Esophagus squamous epithelium (tissue), 5 donors: ENCODE measurements at regions not wholly inside any gene's neighbourhood (a gene's known extent, or its start where the extent isn't known, plus 50 kb on each side); places are given as distances from the start of the nearest gene placed in this dataset.

ENCODE experiments used
- DNase-seq: peaks from one replicate; lab custom pipeline; 2025; lab: John Stamatoyannopoulos, UW
- H3K27ac ChIP-seq, 4 donors: fragments of 200-600 bp; sonication (generic); one replicate each; pipeline ENCODE4 v1.5.1; 2016 to 2019; ENCODE audit warnings: mild to moderate bottlenecking in 1 of 4
- H3K27me3 ChIP-seq, 4 donors: fragments of 200-600 bp; sonication (generic); 1 replicate in 3 of 4; 2 replicates in 1 of 4; pipeline versions ENCODE4 v1.5.1 to v1.6.0; 2017 to 2021; ENCODE audit warnings: antibody characterized with exemption in 1 of 4
- H3K36me3 ChIP-seq, 3 donors: fragments of 200-600 bp; sonication (generic); one replicate each; pipeline ENCODE4 v1.5.1; 2016 to 2019
- H3K4me1 ChIP-seq, 3 donors: fragments of 200-600 bp; sonication (generic); one replicate each; pipeline ENCODE4 v1.5.1; 2017 to 2019
- H3K4me3 ChIP-seq, 4 donors: fragments of 200-600 bp; sonication (generic); 1 replicate in 3 of 4; 2 replicates in 1 of 4; pipeline ENCODE4 v1.5.1; 2016 to 2019; ENCODE audit warnings: mild to moderate bottlenecking in 2 of 4, moderate library complexity in 1 of 4
- H3K9me3 ChIP-seq, 3 donors: fragments of 200-600 bp; sonication (generic); one replicate each; pipeline ENCODE4 v1.5.1; 2016 to 2019
- CTCF ChIP-seq, 6 experiments: fragments of 450-650 bp in 4 of 6; fragments of 200-600 bp in 2 of 6; sonication (generic) in 2 of 6; IDR thresholded peaks; one replicate each; pipeline ENCODE4 v1.5.1; 2016 to 2019; ENCODE audit warnings: antibody characterized with exemption in 6 of 6, mild to moderate bottlenecking in 4 of 6, moderate library complexity in 4 of 6
- POLR2A ChIP-seq, 4 donors: fragments of 450-650 bp; IDR thresholded peaks; one replicate each; pipeline ENCODE4 v1.6.1; 2017; ENCODE audit warnings: antibody characterized with exemption in 4 of 4, mild to moderate bottlenecking in 4 of 4, moderate library complexity in 3 of 4
- WGBS, 2 donors: methylation state at CpG; one replicate each; pipeline ENCODE4 v1.1.5; 2018; 5-methylcytosine and 5-hydroxymethylcytosine counted together
- intact Hi-C: fragments of 100-400 bp; cut with DNase I; formaldehyde crosslinking; loops from one replicate; pipeline ENCODE4 v1.15.0; 2022
- donor health status: DM: yes; HTN: yes; CAD: no.

- Histone ChIP-seq H3K36me3 (no peaks in the 10 kb centered on the region), H3K27me3 (no peaks in the 10 kb centered on the region), H3K9me3 (no peaks in the 10 kb centered on the region), H3K27ac (no peak overlapping the region), H3K4me1 (no peaks in the 10 kb centered on the region), H3K4me3 (no peak overlapping the region)
- TF ChIP-seq POLR2A (IDR thresholded peaks at IDR 0.05) (no peak), CTCF (IDR thresholded peaks at IDR 0.05) (no peak)
- DNase-seq = no peak
- 62 to 69% methylated on average over 2 of the region's 2 CpGs for WGBS, 2 donors
- intact Hi-C loops = no loop called here
These were observed 97.2 kb downstream of the HDGFL1 start for GRCh38 chr6:22666586-22666985.

DNA sequence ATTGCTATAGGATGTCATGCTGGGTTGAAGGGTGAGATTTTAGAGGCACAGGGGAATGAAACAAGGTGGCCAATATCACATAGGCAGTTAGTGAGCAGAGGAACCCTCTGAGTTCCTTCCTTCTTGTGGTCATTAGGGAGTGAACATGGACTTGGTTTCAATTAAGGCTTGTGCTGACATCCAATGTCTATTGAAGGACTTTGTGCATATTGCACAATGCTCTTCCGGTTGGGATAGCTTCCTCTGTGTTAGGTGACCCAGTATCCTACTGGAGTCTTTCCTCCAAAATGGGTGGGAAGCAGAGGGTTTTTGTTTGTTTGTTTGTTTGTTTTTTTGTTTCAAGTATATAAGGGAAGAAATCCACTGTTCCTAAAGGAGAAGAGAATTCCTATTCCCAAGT is 98.5 kb downstream of the HDGFL1 start:
- WGBS, 2 donors = 67 to 70% methylated on average over 1 of the region's 1 CpG
- Histone ChIP-seq H3K27ac (no peak overlapping the region), H3K4me1 (no peaks in the 10 kb centered on the region), H3K4me3 (no peak overlapping the region), H3K36me3 (no peaks in the 10 kb centered on the region), H3K27me3 (no peaks in the 10 kb centered on the region), H3K9me3 (no peaks in the 10 kb centered on the region)
- no peak for DNase-seq
- intact Hi-C loops = no loop called here
- TF ChIP-seq CTCF (IDR thresholded peaks at IDR 0.05) = no peak
- TF ChIP-seq POLR2A (IDR thresholded peaks at IDR 0.05) = no peak

DNA sequence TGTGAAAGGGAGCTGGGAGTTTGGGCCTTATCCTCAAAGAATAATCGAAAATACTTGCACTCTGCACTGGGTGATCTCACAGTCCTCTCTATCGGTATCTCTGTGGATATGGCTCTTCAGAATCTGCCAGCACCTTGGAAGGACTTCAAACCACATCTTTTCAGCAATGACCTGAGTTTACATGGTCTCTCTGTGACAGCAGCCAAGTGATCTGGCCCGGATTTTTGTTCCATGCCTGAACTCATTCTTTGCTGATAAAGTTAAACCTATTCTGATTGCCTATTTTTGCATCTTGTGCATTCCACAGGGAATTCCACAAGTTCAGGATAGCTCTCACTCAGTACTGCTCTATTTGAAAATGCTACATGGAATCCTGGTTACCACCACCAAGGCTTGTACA is 98.9 kb downstream of the HDGFL1 start:
- DNase-seq = no peak
- Histone ChIP-seq H3K27me3 (no peaks in the 10 kb centered on the region), H3K9me3 (no peaks in the 10 kb centered on the region), H3K4me1 (no peaks in the 10 kb centered on the region), H3K4me3 (no peak overlapping the region), H3K27ac (no peak overlapping the region), H3K36me3 (no peaks in the 10 kb centered on the region)
- WGBS, 2 donors = 31 to 40% methylated on average over 3 of the region's 3 CpGs
- intact Hi-C loops = no loop called here
- TF ChIP-seq CTCF (IDR thresholded peaks at IDR 0.05) (no peak), POLR2A (IDR thresholded peaks at IDR 0.05) (no peak)

DNA sequence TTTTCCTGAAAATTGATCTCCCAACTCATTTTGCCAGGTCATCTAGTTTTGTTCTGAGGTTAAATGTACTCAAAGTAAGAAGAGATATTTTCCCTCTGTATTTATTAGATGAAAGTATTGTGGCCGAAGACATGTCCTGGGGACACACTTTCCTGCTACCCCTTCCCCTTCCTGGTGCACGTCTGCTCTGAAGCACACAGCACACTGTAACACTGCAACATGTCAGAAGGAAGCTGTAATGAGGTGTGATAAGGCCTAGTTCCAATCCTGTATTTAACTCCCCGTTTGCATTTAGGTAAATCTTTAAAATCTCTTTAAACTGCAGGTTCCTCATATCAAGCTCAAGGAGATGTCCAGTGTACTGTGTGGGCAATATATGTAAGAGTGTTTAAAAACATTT is 99.4 kb downstream of the HDGFL1 start:
- H3K4me1 ChIP-seq = no peaks in the 10 kb centered on the region
- no peaks in the 10 kb centered on the region for H3K36me3 ChIP-seq
- H3K4me3 ChIP-seq = no peak overlapping the region
- WGBS, 2 donors = 72 to 81% methylated on average over 3 of the region's 3 CpGs
- no peaks in the 10 kb centered on the region for H3K9me3 ChIP-seq
- no peak overlapping the region for H3K27ac ChIP-seq
- TF ChIP-seq CTCF (IDR thresholded peaks at IDR 0.05) = no peak
- no peak for TF ChIP-seq POLR2A (IDR thresholded peaks at IDR 0.05)
- DNase-seq = no peak
- H3K27me3 ChIP-seq = no peaks in the 10 kb centered on the region
- intact Hi-C loops = no loop called here

GRCh38 chr6:22670605-22671004 is 101.2 kb downstream of the HDGFL1 start:
- Histone ChIP-seq H3K4me3 (no peak overlapping the region), H3K9me3 (no peaks in the 10 kb centered on the region), H3K27me3 (no peaks in the 10 kb centered on the region), H3K36me3 (no peaks in the 10 kb centered on the region), H3K4me1 (no peaks in the 10 kb centered on the region), H3K27ac (no peak overlapping the region)
- intact Hi-C loops = no loop called here
- TF ChIP-seq CTCF (IDR thresholded peaks at IDR 0.05) = no peak
- no peak for TF ChIP-seq POLR2A (IDR thresholded peaks at IDR 0.05)
- WGBS, 2 donors = 57 to 64% methylated on average over 4 of the region's 4 CpGs
- DNase-seq = no peak
